Left lung (tissue), 4 donors: ENCODE measurements at regions not wholly inside any gene's neighbourhood (a gene's known extent, or its start where the extent isn't known, plus 50 kb on each side); places are given as distances from the start of the nearest gene placed in this dataset.

ENCODE experiments used
- ATAC-seq: fragments of 200-7000 bp; cut with Tn5 transposase; one replicate; pipeline ENCODE4 v1.9.1; 2020; ENCODE audit warnings: moderate library complexity
- DNase-seq, 4 donors: peaks; one replicate each; pipeline ENCODE4 v3.0.0-alpha.2; 2013 to 2020
- H3K27ac ChIP-seq, 2 donors: fragments of 200-600 bp; sonication (generic) in 1 of 2; one replicate each; pipeline versions ENCODE4 v1.5.0 to v1.8.0; 2020 to 2021
- H3K27me3 ChIP-seq, 2 donors: fragments of 200-600 bp; sonication (generic) in 1 of 2; one replicate each; pipeline versions ENCODE4 v1.5.0 to v1.8.0; 2020 to 2021
- H3K36me3 ChIP-seq, 2 donors: fragments of 200-600 bp; sonication (generic) in 1 of 2; one replicate each; pipeline versions ENCODE4 v1.5.0 to v1.8.0; 2020 to 2021
- H3K4me1 ChIP-seq, 2 donors: fragments of 200-600 bp; one replicate each; pipeline ENCODE4 v1.8.0; 2021
- H3K4me3 ChIP-seq, 2 donors: fragments of 200-600 bp; sonication (generic) in 1 of 2; one replicate each; pipeline versions ENCODE4 v1.5.0 to v1.8.0; 2020 to 2021; ENCODE audit warnings: mild to moderate bottlenecking in 1 of 2
- H3K9me3 ChIP-seq, 2 donors: fragments of 200-600 bp; sonication (generic) in 1 of 2; one replicate each; pipeline versions ENCODE4 v1.5.0 to v1.8.0; 2020 to 2021
- intact Hi-C, 2 donors: fragments of 100-400 bp; cut with DNase I; formaldehyde crosslinking; loops; one replicate each; pipeline versions ENCODE4 v1.11.2 to v1.14.2; 2022
- TF ChIP-seq, protein P1 (sequence below), 2 donors: fragments of 200-600 bp; sonication (generic) in 1 of 2; IDR thresholded peaks; one replicate each; pipeline versions ENCODE4 v1.5.0 to v1.8.0; 2021; ENCODE audit warnings: antibody characterized with exemption in 2 of 2
- donor health status: DM: no; HTN: yes; CAD: no.
- donor health status: DM: no; HTN: no; CAD: no.

DNA sequence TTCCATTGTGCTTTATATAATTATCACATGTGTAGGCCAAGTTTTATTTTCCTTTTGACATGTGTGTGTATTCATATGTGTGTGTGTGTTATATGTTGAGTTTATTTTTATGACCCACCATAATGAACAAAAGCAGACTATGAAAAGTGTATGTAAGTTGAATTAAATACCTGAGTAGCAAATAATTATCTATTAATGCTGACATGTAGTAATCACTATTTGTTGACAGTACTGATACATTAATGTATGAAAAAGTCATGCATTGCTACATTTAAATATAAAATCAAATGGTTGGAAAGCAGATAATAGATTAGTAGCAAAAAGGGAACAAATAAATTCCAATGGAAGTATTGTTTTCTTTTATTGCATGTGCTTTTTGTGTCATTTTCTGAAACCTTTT, 1948.5 kb upstream of the PCDH20 start:
- H3K36me3 ChIP-seq, result no peaks in the 10 kb centered on the region
- no peaks in the 10 kb centered on the region for H3K27me3 ChIP-seq
- TF ChIP-seq, protein P1, sequence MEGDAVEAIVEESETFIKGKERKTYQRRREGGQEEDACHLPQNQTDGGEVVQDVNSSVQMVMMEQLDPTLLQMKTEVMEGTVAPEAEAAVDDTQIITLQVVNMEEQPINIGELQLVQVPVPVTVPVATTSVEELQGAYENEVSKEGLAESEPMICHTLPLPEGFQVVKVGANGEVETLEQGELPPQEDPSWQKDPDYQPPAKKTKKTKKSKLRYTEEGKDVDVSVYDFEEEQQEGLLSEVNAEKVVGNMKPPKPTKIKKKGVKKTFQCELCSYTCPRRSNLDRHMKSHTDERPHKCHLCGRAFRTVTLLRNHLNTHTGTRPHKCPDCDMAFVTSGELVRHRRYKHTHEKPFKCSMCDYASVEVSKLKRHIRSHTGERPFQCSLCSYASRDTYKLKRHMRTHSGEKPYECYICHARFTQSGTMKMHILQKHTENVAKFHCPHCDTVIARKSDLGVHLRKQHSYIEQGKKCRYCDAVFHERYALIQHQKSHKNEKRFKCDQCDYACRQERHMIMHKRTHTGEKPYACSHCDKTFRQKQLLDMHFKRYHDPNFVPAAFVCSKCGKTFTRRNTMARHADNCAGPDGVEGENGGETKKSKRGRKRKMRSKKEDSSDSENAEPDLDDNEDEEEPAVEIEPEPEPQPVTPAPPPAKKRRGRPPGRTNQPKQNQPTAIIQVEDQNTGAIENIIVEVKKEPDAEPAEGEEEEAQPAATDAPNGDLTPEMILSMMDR (IDR thresholded peaks at IDR 0.05), result no peak
- no peak overlapping the region for H3K4me3 ChIP-seq
- DNase-seq, result no peak
- H3K4me1 ChIP-seq, result no peaks in the 10 kb centered on the region
- H3K9me3 ChIP-seq, result no peaks in the 10 kb centered on the region
- intact Hi-C loops, result no loop called here
- no peak for ATAC-seq
- no peak overlapping the region for H3K27ac ChIP-seq

DNA sequence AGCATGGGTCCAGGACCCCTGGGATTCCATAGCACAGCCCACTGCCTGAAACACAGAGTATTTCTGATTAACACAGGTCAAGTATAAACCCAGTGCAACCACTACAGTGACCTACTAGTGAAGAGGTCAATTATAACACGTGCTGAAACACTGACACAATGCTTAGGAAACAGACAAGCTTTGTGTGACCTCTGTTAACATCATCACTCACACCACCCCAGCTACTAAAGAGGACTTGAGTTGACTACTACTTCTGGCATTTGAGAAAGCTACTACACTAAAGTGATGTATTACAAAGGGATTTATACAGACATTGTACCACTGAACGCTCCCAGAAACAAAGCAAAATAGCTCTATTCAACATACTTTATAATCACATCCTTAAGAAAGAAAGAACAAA, 1935.9 kb upstream of the PCDH20 start:
- TF ChIP-seq, protein P1 (IDR thresholded peaks at IDR 0.05), result no peak
- H3K27ac ChIP-seq, result no peak overlapping the region
- H3K4me1 ChIP-seq, result no peaks in the 10 kb centered on the region
- ATAC-seq, result no peak
- no peak for DNase-seq
- H3K27me3 ChIP-seq, result no peaks in the 10 kb centered on the region
- no peaks in the 10 kb centered on the region for H3K9me3 ChIP-seq
- no peaks in the 10 kb centered on the region for H3K36me3 ChIP-seq
- intact Hi-C loops, result no loop called here
- no peak overlapping the region for H3K4me3 ChIP-seq

DNA sequence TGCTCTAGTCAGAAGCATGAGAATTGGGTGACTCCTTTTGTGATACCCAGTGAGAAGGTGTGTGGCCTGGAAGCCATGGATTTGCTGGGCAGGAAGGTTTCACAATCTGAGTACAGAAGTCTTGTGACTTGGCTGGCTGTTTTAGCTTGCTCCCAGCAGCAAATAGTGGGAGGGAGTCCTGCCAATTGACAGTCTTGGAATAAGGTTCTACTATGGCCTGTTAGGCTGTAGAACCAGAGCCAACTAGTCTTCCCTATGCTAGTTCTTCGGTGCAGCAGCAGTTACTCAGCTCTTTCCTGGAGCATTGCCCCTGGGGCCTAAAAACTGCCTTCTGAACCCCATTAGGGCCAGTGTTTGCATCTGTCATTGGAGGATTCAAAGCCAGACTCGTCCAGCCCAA, 1935.4 kb upstream of the PCDH20 start:
- H3K27me3 ChIP-seq, result no peaks in the 10 kb centered on the region
- no peak overlapping the region for H3K4me3 ChIP-seq
- TF ChIP-seq, protein P1 (IDR thresholded peaks at IDR 0.05), result no peak
- ATAC-seq (no peak), DNase-seq (no peak)
- H3K4me1 ChIP-seq, result no peaks in the 10 kb centered on the region
- intact Hi-C loops, result no loop called here
- no peaks in the 10 kb centered on the region for H3K36me3 ChIP-seq
- no peaks in the 10 kb centered on the region for H3K9me3 ChIP-seq
- H3K27ac ChIP-seq, result no peak overlapping the region

DNA sequence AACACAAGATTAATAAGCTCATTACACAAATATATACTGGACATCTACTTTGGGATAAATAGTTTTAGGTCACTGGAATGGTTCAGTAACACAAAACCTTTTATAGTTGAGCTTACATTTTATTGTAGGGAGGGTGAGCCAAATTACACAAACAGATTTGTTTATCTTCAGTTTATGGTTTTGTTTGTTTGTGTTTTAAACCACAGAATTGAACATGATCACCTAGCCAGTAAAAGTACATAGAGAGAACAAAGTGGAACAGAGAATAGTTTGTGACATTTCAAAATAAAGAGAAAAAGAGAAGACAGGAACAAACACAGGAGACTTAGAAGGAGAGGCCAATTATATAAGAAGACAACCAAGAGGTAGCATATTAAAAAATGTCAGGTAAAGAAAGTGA, 1930.2 kb upstream of the PCDH20 start:
- Histone ChIP-seq H3K36me3 (no peaks in the 10 kb centered on the region), H3K4me3 (no peak overlapping the region), H3K9me3 (no peaks in the 10 kb centered on the region), H3K4me1 (no peaks in the 10 kb centered on the region), H3K27me3 (no peaks in the 10 kb centered on the region), H3K27ac (no peak overlapping the region)
- intact Hi-C loops, result no loop called here
- DNase-seq (no peak), ATAC-seq (no peak)
- TF ChIP-seq, protein P1 (IDR thresholded peaks at IDR 0.05), result no peak

DNA sequence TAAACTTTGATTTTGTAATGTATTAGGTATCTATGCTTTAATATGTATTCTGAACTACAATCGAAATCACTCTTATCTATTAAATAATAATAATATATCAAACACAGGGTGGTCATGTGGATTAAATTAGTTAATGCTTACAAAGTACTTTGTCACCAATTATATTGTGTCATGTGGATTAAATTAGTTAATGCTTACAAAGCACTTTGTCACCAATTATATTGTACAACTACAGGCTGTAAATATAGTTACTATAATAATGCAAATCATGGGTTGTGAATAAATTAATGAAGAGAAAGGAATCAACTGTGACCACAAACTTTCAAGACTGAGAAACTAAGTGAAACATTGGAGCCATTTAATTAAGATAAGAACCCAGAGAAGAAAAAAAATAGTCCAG, 1929.1 kb upstream of the PCDH20 start:
- ATAC-seq (no peak), DNase-seq (no peak)
- H3K36me3 ChIP-seq, result no peaks in the 10 kb centered on the region
- TF ChIP-seq, protein P1 (IDR thresholded peaks at IDR 0.05), result no peak
- H3K4me3 ChIP-seq, result no peak overlapping the region
- H3K4me1 ChIP-seq, result no peaks in the 10 kb centered on the region
- no peaks in the 10 kb centered on the region for H3K9me3 ChIP-seq
- intact Hi-C loops, result no loop called here
- no peak overlapping the region for H3K27ac ChIP-seq
- H3K27me3 ChIP-seq, result no peaks in the 10 kb centered on the region
